DOHH2 (cell line): ENCODE measurements at regions not wholly inside any gene's neighbourhood (a gene's known extent, or its start where the extent isn't known, plus 50 kb on each side); places are given as distances from the start of the nearest gene placed in this dataset.

Source experiments
- EZH2phosphoT487 ChIP-seq: fragments of 200-600 bp; sonication (generic); IDR thresholded peaks from 2 replicates; pipeline ENCODE4 v1.6.1; 2017; ENCODE audit warnings: borderline replicate concordance, mild to moderate bottlenecking, antibody characterized with exemption, low read length, moderate library complexity, mixed read lengths
- TF ChIP-seq, protein P1 (sequence below): fragments of 200-600 bp; sonication (generic); IDR thresholded peaks from one replicate; pipeline ENCODE4 v1.5.1; 2014; ENCODE audit warnings: antibody characterized with exemption, mild to moderate bottlenecking, low read depth, low read length; ENCODE audit not compliant: poor library complexity, severe bottlenecking

DNA sequence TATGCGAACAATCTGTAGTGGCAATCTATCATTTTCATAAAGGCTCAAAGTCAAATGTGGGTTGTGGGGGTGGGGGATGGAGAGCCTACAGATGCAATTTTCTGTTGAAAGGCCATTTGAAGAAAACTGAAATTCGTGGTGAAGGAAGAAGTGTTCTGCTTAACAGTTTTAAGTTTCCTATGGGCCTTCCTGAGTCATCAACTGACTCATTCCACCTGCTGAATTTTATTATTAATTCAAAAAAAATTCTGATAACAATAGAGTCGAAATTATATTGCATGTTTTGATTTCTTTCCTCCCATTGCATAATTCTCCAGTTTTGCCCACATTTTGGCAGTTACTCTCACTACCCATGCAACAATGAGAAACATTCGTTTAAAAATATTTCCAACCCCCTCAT, 622.3 kb upstream of the ARID1B start:
- TF ChIP-seq, protein P1, sequence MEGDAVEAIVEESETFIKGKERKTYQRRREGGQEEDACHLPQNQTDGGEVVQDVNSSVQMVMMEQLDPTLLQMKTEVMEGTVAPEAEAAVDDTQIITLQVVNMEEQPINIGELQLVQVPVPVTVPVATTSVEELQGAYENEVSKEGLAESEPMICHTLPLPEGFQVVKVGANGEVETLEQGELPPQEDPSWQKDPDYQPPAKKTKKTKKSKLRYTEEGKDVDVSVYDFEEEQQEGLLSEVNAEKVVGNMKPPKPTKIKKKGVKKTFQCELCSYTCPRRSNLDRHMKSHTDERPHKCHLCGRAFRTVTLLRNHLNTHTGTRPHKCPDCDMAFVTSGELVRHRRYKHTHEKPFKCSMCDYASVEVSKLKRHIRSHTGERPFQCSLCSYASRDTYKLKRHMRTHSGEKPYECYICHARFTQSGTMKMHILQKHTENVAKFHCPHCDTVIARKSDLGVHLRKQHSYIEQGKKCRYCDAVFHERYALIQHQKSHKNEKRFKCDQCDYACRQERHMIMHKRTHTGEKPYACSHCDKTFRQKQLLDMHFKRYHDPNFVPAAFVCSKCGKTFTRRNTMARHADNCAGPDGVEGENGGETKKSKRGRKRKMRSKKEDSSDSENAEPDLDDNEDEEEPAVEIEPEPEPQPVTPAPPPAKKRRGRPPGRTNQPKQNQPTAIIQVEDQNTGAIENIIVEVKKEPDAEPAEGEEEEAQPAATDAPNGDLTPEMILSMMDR: no peak
- TF ChIP-seq EZH2phosphoT487: no peak
